ENCODE measurements at regions not wholly inside any gene's neighbourhood (a gene's known extent, or its start where the extent isn't known, plus 50 kb on each side); places are given as distances from the start of the nearest gene placed in this dataset.

DNA sequence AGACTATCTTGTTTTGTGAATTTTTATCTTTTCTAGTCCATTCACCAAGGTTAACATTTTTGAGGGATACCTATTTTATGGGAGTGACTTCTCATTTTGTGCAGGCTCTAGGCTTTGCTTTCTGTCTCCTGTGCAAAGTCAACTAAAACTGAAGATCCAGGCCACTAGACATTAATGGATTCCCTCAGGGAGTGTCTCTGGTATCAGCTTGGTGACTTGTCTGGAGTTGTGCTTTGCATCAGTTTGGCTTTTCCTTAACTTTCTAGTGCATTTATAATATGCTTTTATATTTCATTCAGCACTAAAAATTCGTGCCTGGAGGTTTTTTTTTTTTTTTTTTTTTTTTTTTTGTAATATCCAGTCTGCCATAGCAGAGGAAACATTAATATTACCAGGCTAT lies 144.2 kb downstream of the YIPF5 start:
- TF ChIP-seq, protein P1, sequence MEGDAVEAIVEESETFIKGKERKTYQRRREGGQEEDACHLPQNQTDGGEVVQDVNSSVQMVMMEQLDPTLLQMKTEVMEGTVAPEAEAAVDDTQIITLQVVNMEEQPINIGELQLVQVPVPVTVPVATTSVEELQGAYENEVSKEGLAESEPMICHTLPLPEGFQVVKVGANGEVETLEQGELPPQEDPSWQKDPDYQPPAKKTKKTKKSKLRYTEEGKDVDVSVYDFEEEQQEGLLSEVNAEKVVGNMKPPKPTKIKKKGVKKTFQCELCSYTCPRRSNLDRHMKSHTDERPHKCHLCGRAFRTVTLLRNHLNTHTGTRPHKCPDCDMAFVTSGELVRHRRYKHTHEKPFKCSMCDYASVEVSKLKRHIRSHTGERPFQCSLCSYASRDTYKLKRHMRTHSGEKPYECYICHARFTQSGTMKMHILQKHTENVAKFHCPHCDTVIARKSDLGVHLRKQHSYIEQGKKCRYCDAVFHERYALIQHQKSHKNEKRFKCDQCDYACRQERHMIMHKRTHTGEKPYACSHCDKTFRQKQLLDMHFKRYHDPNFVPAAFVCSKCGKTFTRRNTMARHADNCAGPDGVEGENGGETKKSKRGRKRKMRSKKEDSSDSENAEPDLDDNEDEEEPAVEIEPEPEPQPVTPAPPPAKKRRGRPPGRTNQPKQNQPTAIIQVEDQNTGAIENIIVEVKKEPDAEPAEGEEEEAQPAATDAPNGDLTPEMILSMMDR (conservative IDR thresholded peaks at IDR 0.05 in 1 of 2, IDR thresholded peaks at IDR 0.05 in 1 of 2; ENCODE audit: extremely low read depth in 1 of 2, insufficient read depth in 1 of 2, low read depth in 1 of 2, low read length in 2 of 2), result no peak
- no peak for TF ChIP-seq EZH2 (IDR thresholded peaks at IDR 0.05; ENCODE audit: borderline replicate concordance, low read length)
